ENCODE measurements at regions not wholly inside any gene's neighbourhood (a gene's known extent, or its start where the extent isn't known, plus 50 kb on each side); places are given as distances from the start of the nearest gene placed in this dataset.

GRCh38 chrX:39249999-39250398 is 448.7 kb downstream of the MID1IP1 start:
- TF ChIP-seq CTCF (IDR thresholded peaks at IDR 0.05) (no peak), POLR2A (IDR thresholded peaks at IDR 0.05) (no peak)

All from uterus (tissue), 2 donors.